ENCODE measurements at regions not wholly inside any gene's neighbourhood (a gene's known extent, or its start where the extent isn't known, plus 50 kb on each side); places are given as distances from the start of the nearest gene placed in this dataset.
"Not testable (repeated sequence)": the region's sequence is repeated elsewhere in the genome, so short reads cannot be mapped to it uniquely, and the experiment has no call there.

DNA sequence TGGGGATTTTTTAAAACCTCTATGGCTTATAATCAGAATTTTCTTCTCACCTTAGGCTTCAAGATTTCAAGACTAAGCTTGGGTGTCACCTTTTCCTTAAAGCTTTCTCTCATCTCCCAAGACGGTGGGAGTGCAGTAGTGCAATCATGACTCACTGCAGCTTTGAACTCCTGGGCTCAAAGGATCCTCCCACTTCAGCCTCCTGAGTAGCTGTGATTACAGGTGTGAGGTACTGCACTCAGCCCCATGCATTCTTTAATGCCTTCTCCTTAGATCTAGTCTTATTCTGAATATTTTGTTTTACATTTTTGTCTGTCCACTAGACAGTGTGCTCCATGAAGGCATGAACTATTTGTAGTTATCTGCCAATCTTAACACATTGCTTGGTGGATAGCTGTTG, 55.7 kb upstream of the FAT3 start:
- DNase-seq: no peak

DNA sequence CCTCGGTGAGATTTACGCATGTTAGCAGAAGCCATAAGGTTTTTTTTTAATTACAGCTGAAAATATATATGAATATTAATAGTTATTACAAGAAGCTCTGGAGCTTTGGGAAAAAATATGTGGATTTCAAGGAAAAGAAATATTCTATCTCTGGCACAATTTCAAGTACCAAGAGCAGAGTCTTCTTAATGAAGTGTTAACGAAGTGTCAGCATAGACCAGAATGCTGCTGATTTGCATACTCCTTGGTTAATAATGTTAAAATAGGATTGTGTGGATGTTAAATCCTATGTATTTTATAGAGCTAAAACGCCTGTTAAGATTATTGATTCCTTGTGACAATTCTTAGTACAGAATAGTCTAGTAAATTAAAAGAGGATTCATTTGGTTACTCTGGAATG, 57.0 kb upstream of the FAT3 start:
- DNase-seq: no peak

DNA sequence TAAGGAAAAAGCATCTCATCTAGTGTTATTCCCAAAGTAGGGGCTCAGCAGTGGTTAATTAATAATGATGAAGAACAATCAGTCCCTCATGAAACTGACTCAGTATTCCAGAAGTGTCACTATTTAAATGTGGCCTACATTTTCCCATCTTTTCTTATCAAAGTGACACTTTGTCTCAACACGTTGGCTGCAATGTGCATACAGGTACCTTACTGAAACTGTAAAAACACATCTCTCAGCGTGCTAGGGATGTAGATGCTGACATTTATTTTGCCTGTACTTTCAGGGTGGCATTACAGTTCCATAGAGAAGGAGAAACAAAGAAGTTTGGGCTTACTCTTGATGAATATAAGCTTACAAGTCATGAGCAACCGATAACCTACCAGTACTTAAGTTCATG, 58.3 kb upstream of the FAT3 start:
- no peak for DNase-seq

DNA sequence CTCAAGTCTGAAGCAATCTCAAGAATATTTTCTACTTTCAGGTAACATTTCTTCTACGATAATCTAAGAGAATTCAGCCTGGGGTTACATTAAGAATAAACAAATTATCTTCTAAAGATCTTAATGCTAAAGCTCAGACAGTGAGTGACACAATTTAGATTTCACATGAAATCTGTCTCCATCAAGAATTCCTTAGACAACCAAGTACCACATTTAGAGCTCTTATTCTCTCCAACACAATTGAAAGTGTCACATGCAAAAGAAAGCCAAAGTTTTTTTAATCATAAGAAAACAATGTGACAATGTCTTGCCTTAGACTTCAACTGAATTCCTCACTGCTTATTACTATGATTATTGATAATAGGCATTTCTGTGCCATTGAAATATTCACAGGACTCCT, 60.7 kb upstream of the FAT3 start:
- DNase-seq: no peak

DNA sequence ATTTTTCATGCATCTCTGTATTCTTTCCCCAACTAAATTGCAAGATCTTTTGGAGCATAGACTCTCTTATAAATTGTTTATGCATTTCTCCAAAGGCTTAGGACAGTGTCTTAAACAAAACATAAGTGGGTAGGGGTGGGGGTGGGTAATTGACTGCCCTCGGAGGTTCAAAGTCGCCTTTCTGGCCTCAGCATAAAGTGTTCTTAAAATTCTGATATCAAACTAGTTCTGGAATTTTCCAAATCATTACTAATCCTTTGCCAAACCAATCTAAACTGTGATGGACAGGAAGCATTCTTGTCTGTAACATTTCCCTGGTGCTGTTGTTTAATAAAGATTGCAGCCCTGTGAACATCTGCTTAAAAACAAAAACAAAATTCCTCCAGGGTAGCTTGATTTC, 61.8 kb upstream of the FAT3 start:
- no peak for DNase-seq

DNA sequence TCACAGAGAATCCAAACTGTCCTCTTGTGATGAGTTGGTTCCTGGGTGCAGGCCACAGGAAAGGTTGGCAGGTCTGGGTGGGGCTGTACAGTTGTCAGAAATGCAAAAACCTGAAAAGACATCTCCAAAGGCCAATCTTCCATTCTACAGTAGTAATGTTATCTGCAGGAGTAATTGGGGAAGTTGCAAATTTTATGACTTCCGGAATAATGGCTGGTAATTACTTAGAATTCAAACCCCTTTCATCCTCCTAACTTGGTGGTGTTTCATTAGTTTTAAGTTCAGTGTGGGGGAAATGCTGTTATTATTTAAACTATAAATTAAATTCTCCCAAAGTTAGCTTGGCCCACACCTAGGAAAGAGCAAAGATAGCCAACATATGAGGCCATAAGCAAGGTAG, 64.7 kb upstream of the FAT3 start:
- no peak for DNase-seq

DNA sequence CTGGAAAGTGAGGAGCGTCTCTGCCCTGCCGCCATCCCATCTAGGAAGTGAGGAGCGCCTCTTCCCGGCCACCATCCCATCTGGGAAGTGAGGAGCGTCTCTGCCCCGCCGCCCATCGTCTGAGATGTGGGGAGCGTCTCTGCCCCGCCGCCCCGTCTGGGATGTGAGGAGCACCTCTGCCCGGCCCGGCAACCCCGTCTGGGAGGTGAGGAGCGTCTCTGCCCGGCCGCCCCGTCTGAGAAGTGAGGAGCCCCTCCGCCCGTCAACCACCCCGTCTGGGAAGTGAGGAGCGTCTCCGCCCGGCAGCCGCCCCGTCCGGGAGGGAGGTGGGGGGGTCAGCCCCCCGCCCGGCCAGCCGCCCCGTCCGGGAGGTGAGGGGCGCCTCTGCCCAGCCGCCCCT, 67.2 kb upstream of the FAT3 start:
- DNase-seq: not testable (repeated sequence)

DNA sequence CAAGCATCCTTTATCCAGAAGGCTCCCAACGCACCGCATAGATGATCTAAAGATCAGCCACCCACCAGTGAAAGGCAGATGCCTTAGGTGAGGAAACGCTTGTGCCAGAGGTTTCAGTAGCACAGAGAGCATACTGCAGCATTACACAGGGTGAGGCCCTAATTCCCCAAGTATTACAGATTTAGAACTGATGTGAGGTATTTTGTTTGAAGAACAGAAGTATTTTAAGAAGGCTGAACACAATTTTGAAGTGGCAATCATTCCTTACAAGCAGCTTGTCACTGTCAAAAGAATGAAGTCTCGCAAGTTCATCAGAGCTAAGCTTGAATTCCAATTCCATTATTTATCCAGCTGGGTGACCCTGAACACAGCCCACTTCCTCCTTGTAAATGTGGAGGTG, 70.0 kb upstream of the FAT3 start:
- DNase-seq: no peak

DNA sequence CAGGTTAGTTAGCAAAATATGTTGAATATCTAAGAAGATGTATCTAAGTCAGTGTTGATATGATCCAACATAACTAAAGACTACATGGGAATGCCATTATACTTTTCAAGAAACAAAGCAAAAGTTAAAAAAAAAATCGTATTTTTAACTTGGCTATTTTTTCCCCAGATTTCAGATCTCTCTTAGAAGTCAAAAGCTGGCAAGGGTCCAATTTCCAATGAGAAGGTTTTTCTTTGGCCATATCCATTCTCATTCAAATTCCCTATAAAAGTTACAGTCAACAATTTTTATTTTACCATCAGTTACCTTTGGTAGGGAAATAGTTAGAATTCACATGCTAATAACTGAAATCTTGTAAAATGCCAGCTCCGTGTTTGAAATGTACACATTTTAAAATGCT, 70.5 kb upstream of the FAT3 start:
- DNase-seq: no peak

DNA sequence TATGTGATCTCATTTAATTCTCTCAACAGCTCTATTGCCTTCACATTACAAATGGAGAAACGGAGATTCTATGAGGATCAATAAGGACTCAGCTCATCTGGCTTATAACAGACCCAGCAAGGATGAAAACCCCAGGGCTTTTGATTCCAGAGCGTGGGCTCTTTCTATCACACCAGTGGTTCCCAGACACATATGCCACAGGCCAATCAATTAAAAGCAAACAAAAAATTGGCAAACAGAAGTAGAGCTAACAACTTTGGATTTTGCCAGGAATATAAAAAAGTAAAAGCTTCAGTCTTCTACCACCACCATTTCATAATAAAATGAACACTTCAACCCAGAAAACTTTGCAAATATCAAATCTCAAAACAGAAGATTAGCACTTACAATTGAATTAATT, 71.1 kb upstream of the FAT3 start:
- DNase-seq: no peak

DNA sequence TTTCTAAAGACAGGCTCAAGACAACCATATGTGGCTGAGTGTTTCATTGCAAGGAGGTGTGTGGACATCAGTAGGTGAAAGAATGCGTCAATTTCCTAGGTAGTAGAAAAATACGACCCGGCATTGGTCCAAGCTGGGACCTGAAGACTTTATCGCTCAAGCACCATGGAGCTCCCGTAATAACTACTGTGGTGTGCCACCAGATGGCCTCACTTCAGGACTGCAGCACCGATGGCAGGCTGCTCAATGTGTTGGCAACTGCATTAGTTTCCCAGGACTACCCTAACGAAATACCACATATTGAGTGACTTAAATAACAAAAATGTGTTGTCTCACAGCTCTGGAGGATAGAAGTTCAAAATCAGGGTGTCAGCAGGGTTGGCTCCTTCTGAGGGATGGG, 72.4 kb upstream of the FAT3 start:
- DNase-seq: no peak

DNA sequence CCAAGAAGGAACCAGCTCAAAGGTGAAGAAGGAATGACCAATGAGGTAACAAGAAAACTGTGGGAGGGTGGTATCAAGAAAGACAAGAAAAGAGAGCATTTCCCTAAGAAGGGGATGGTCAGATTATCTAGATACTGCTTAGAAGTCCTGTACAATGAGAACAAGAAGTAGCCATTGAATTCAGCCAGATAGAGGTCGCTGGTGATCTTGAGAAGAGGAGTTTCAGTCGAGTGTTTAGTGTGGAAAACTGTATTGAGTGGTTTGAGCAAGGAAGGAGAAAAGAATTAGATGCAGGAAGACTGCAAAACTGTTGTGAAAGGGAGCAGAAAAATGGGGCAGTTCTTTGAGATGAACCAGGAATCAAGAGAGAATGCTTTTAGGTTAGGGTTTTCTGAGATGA, 74.6 kb upstream of the FAT3 start:
- DNase-seq: no peak

DNA sequence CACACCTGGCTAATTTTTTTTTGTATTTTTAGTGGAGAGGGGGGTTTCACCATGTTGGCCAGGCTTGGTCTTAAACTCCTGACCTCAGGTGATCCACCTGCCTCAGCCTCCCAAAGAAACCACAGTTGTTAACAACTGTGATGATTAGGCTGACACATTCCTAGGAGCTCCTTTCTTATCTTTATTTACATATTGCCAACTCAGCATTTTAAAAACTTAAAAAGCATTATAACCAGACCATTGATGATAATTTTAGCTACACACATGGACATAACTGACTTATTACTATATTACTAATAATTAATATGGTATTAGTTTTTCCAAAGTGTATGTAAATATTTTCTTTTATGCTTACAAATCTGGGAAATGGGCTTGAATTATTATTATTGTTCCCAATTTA, 82.9 kb upstream of the FAT3 start:
- no peak for DNase-seq

DNA sequence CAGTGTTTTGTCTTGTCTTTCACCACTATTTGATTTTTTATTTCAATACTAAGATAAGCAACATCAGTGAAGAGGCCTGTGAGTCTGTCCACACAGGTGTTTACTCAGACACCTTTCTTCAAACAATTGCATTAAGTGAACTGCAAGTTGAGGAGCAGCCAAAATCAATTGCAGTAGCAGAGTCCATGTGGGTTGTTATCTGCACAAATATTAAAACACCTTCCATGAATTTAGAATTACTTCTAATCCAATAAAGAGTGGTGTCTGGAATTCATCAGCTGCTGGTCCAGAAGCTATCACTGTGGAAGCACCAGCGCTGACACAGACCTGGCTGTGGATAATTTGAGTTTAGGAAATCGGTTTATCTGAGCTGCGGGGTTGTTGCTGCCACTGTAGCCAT, 83.5 kb upstream of the FAT3 start:
- no peak for DNase-seq

DNA sequence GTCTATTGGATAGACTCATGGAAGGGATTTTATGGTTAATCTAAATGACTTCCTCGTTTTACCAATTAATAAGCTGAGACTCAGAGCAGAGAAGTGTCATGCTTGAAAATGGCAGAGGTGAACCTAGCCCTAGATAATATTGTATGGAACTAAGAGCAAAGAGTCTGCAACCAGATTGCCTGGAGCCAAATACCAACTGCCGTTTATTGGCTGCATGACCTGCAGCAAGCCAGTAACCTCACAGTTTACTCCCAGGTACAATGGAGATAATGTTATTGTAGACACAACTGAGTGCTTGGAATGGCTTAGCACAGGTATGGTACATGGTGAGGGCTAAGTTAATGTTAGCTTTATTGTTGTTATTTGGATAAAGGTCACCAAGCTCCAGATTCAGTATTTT, 84.6 kb upstream of the FAT3 start:
- no peak for DNase-seq

DNA sequence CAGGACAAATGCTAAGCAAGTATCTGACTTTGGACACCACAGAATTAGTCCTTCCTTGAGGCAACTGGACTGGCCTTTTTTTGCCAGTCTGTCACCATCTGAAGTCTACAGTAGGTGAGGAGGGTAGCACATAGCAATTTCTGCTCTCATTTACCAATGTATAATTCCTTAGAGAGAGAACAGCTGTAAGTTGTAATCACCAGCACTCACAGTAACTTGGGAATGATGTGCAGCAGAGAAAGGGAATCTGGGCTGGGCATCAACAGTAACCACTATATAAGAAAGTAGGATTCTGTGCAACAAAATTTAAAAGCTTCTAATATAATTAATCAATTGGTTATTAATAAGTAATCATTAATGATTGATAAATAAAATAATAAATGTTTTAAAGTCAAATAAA, 86.3 kb upstream of the FAT3 start:
- no peak for DNase-seq

DNA sequence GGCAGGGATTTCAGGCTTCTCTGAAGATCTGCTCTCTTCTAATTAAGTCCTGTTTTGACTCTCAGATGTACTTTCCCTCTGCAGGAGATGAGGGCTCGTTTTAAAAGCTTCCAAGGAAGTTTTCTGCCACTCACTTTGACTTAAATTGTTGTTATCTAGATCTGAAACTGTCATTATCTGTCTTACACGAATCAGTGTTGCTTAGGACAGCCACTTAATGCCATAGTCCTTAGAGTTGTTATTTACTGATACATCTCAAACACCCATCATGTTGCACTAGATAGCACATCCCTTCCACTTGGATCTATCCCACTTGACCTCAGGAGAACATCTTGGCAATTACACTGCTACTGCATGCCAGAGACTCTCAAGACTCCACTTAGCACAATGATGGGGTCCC, 86.9 kb upstream of the FAT3 start:
- DNase-seq: no peak

DNA sequence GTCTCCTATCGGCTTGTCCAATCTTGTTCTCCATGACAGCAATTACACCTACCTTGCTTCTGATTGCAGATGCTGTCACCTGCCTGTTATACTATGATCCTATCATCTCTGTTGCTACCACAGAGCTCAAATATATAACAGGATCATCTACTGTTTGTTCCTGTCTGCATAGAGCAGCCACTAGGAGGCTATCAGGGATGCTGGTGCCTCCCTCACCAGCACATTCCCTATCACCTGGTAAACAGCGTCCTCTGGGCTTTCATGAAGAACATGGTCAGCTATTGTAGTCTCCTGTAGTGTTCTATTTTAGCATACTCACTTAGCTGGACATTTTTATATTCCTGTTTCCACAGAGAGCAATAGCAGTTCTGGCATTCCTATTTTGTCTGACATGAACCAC, 87.8 kb upstream of the FAT3 start:
- no peak for DNase-seq

DNA sequence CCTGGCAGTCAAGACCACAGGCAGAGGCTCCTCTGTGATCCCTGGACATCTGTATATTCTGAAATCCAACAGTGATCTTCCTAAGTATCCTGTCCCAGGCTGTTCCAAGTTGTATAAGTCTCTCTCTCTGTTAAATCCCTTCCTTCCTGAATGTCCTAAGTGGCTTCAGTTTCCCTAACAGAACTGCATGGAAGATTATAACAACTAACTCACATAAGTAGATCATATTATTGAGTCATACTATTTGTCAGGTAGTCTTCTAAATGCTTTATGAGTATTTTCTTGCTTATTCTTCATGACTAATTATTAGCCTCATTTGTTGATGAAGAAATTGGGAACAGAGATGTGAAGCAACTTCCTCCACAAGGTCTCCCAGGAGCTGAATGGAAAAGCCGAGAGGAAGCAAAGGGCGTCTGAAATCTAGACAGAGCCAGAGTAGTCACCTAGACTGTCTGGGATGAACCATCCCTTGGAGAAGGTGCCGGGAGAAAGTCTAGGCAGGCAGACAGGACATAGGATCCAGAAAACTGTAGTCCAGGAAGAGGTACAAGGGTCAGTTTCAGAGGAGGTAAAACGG, 93.2 kb upstream of the FAT3 start:
- DNase-seq: no peak

DNA sequence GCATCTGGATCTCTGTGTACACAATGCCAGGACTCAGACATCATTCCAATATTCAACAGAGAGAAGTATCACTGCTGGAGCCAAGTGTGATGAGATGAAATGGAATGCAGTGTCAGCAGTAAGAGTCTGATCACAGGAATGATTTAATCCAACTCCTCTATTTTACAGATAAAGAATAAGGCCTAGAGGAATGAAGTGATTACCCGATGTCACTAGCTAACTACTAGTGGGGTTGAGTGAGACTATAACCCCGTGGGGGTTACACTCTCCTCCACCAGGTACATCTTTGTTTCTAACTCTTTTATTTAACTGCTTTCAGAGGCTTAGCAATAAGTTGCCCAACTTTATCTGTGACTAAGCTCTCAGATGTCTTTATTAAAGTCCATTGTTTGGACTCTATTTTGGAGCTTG, 94.2 kb upstream of the FAT3 start:
- DNase-seq: no peak

DNA sequence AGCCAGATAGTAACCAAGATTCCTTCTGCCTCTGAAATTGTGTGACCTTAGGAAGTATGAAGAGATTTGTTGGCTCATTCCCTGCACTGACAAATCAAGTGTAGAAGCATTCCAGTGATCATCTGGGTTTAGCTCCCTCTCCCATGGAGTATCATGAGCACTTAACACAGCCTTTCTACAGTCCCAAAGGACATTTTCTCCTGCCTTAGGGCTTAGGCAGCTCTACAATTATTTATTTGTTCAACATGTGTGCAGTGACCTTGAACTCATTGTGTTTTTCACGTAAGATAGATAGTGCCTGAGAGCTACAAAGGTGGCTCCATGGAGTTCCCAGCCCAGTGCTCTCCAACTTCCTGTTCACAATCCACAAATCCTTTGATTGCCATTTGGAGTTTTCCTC, 94.8 kb upstream of the FAT3 start:
- no peak for DNase-seq

DNA sequence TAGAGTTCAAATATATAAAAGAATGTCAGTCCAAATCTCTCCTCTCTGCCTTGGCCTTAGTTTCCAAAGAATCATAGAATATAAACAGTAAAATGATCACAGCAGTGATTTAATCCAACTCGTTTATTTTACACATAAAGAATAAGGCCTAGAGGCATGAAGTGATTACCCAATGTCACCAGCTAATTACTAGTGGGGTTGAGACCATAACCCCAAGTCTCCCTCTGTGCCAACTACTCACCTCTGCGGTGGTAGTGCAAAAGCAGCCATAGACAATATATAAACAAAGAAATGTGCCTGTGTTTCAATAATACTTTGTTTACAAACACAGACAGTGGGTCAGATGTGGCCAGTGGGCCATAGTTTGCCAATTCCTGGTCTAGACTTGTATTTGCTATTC, 96.6 kb upstream of the FAT3 start:
- no peak for DNase-seq

DNA sequence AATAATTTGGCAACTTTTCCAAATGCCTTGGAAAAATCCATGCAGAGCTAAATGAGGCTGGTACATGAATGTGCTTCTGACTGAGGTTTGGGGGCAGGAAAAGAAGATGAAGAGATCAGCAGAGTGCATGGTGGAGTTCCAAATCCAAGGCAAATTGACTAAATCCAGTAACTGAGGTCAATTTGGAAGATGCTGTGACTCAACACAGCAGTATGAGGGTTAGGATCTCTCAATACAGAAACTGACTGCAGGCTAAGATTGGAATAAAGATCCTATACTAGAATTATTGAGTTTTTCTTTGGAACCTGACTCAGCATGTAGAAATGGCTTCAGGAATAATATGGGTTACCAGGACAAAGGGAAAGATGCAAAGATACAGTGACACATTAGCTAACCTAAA, 99.3 kb upstream of the FAT3 start:
- no peak for DNase-seq

DNA sequence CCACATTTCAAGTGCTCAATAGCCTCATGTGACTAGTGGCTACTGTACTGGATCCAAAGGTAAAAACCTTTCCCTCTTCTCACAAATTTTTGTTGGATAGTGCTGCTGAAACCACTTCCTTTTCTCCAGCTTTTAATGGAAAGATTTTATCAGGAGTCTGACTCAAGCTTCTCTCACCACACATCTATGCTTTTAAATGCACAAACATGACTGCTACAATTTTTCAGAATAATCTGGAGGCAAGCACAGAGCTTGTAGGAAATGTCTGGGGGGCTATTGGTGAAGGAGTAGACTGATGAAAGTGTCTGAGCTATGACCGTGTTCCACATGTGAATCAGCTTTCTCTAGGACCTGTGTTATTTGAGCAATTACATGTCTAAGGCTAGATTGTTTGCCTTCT, 101.1 kb upstream of the FAT3 start:
- DNase-seq: no peak

DNA sequence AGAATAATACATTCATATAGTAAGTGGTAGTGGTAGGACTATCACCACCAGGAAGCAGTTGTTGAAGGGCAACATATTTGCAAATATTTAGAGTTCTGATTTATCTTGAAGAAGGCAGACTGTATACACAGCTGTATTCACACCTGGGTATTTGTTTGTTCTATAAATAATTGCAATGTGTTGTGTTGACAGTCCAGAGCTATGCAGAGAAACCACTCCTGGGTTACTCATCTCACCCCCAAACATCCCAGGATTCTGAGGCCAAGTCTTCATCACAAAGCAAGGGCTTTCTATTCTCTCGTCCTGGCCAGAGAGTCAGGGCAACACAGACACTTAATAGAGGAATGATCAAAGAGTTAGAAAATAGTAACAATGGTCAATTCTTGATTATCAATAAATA, 102.1 kb upstream of the FAT3 start:
- no peak for DNase-seq

DNA sequence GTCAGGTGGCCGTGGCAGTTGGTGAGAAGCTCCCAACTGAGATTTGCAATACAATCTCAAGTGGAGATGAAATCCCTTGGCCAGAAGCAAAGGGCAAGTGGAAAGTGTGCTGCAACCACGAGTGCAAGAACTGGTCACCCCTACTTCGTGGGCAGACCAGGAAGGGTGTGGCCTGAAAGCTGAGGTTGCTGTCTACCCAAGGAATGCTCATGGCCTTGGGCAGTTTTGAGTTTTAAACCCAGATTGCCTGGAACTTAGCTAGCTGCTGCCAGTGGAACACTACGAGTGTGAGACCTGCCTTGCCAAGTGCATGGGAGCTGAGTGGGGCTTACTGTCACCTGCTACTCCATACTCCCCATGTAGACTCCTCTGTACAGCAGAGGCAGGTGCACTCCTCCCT, 113.3 kb upstream of the FAT3 start:
- no peak for DNase-seq
